GM12891 (cell line): ENCODE measurements at regions not wholly inside any gene's neighbourhood (a gene's known extent, or its start where the extent isn't known, plus 50 kb on each side); places are given as distances from the start of the nearest gene placed in this dataset.

Experiments used
- POLR2A ChIP-seq: IDR thresholded peaks from 2 replicates; pipeline ENCODE4 v1.6.1; 2011; ENCODE audit warnings: low read depth, low read length, control low read depth
- POLR2AphosphoS5 ChIP-seq: IDR thresholded peaks from 2 replicates; pipeline ENCODE4 v1.6.1; 2011; ENCODE audit warnings: low read depth, low read length, control low read depth

- no peak for TF ChIP-seq POLR2AphosphoS5
- TF ChIP-seq POLR2A = no peak
These were observed 206.1 kb upstream of the CDH7 start for GRCh38 chr18:65544701-65545100.
